ENCODE measurements at regions not wholly inside any gene's neighbourhood (a gene's known extent, or its start where the extent isn't known, plus 50 kb on each side); places are given as distances from the start of the nearest gene placed in this dataset.

GRCh38 chr2:120977582-120978358 is 242.1 kb downstream of the GLI2 start:
- TF ChIP-seq Cebpa-rat (IDR thresholded peaks at IDR 0.05) = no peak
- Histone ChIP-seq H3K4me3 (no peak overlapping the region), H4K20me1 (no peaks in the 10 kb centered on the region), H3K27ac (no peak overlapping the region), H3K36me3 (no peaks in the 10 kb centered on the region), H3K27me3 (no peaks in the 10 kb centered on the region), H3K4me2 (no peak overlapping the region), H3K9me3 (peaks cover 2% of the 10 kb centered on the region; the same call in 1 of the 2 replicates), H3K4me1 (0 out of 2 replicates have a peak, but pooled peaks cover 7% of the 10 kb centered on the region), H3K9ac (no peak overlapping the region)

- H3K27me3 ChIP-seq = no peaks in the 10 kb centered on the region
- no peaks in the 10 kb centered on the region for H4K20me1 ChIP-seq
- no peak overlapping the region for H3K27ac ChIP-seq
- no peak overlapping the region for H3K4me2 ChIP-seq
- H3K4me1 ChIP-seq = 0 out of 2 replicates have a peak, but pooled peaks cover 11% of the 10 kb centered on the region
- H3K9me3 ChIP-seq = peaks cover 2% of the 10 kb centered on the region; the same call in 1 of the 2 replicates
- H3K9ac ChIP-seq = no peak overlapping the region
- TF ChIP-seq Cebpa-rat (IDR thresholded peaks at IDR 0.05) = no peak
- no peaks in the 10 kb centered on the region for H3K36me3 ChIP-seq
- no peak overlapping the region for H3K4me3 ChIP-seq
These were observed 242.8 kb downstream of the GLI2 start for GRCh38 chr2:120978359-120979050.

- H3K36me3 ChIP-seq = no peaks in the 10 kb centered on the region
- no peak for TF ChIP-seq Cebpa-rat (IDR thresholded peaks at IDR 0.05)
- H3K27ac ChIP-seq = no peak overlapping the region
These were observed 243.7 kb downstream of the GLI2 start for GRCh38 chr2:120979398-120979797.

GRCh38 chr2:120979921-120980320 is 244.3 kb downstream of the GLI2 start:
- H3K27me3 ChIP-seq = no peaks in the 10 kb centered on the region
- no peak overlapping the region for H3K4me2 ChIP-seq
- peaks cover 2% of the 10 kb centered on the region; the same call in 1 of the 2 replicates for H3K9me3 ChIP-seq
- H4K20me1 ChIP-seq = no peaks in the 10 kb centered on the region
- H3K9ac ChIP-seq = no peak overlapping the region
- TF ChIP-seq Cebpa-rat (IDR thresholded peaks at IDR 0.05) = no peak
- 0 out of 2 replicates have a peak, but pooled peaks cover 6% of the 10 kb centered on the region for H3K4me1 ChIP-seq
- no peak overlapping the region for H3K4me3 ChIP-seq
- no peak overlapping the region for H3K27ac ChIP-seq
- H3K36me3 ChIP-seq = no peaks in the 10 kb centered on the region

More at GRCh38 chr2:120979398-120979797, 243.7 kb downstream of the GLI2 start:
- no peaks in the 10 kb centered on the region for H4K20me1 ChIP-seq
- no peak overlapping the region for H3K4me3 ChIP-seq
- no peak overlapping the region for H3K9ac ChIP-seq
- H3K4me2 ChIP-seq = no peak overlapping the region
- no peaks in the 10 kb centered on the region for H3K27me3 ChIP-seq
- 0 out of 2 replicates have a peak, but pooled peaks cover 6% of the 10 kb centered on the region for H3K4me1 ChIP-seq
- peaks cover 2% of the 10 kb centered on the region; the same call in 1 of the 2 replicates for H3K9me3 ChIP-seq

GRCh38 chr2:120981443-120981842 is 245.8 kb downstream of the GLI2 start:
- no peaks in the 10 kb centered on the region for H3K36me3 ChIP-seq
- H3K4me3 ChIP-seq = no peak overlapping the region
- no peaks in the 10 kb centered on the region for H3K27me3 ChIP-seq

GRCh38 chr2:120982598-120982997 is 246.9 kb downstream of the GLI2 start:
- Histone ChIP-seq H3K9me3 (peaks cover 2% of the 10 kb centered on the region; the same call in 1 of the 2 replicates), H3K27me3 (no peaks in the 10 kb centered on the region), H3K9ac (no peak overlapping the region), H3K36me3 (no peaks in the 10 kb centered on the region), H3K4me3 (no peak overlapping the region), H3K4me1 (0 out of 2 replicates have a peak, but pooled peaks cover 6% of the 10 kb centered on the region), H3K4me2 (no peak overlapping the region), H3K27ac (no peak overlapping the region), H4K20me1 (no peaks in the 10 kb centered on the region)
- no peak for TF ChIP-seq Cebpa-rat (IDR thresholded peaks at IDR 0.05)

More at GRCh38 chr2:120981443-120981842, 245.8 kb downstream of the GLI2 start:
- TF ChIP-seq Cebpa-rat (IDR thresholded peaks at IDR 0.05) = no peak
- H3K9ac ChIP-seq = no peak overlapping the region
- H3K4me1 ChIP-seq = 0 out of 2 replicates have a peak, but pooled peaks cover 6% of the 10 kb centered on the region
- H4K20me1 ChIP-seq = no peaks in the 10 kb centered on the region
- H3K4me2 ChIP-seq = no peak overlapping the region
- H3K9me3 ChIP-seq = peaks cover 2% of the 10 kb centered on the region; the same call in 1 of the 2 replicates
- no peak overlapping the region for H3K27ac ChIP-seq

- no peak for TF ChIP-seq Cebpa-rat (IDR thresholded peaks at IDR 0.05)
- no peaks in the 10 kb centered on the region for H3K36me3 ChIP-seq
These were observed 247.7 kb downstream of the GLI2 start for GRCh38 chr2:120983344-120983743.

GRCh38 chr2:120984046-120984445 is 248.4 kb downstream of the GLI2 start:
- Histone ChIP-seq H4K20me1 (no peaks in the 10 kb centered on the region), H3K4me1 (0 out of 2 replicates have a peak, but pooled peaks cover 6% of the 10 kb centered on the region), H3K36me3 (no peaks in the 10 kb centered on the region), H3K9me3 (peaks cover 13% of the 10 kb centered on the region), H3K27ac (no peak overlapping the region), H3K4me2 (no peak overlapping the region), H3K27me3 (no peaks in the 10 kb centered on the region), H3K4me3 (no peak overlapping the region), H3K9ac (no peak overlapping the region)
- TF ChIP-seq Cebpa-rat (IDR thresholded peaks at IDR 0.05) = no peak

More at GRCh38 chr2:120983344-120983743, 247.7 kb downstream of the GLI2 start:
- H3K4me3 ChIP-seq = no peak overlapping the region
- no peak overlapping the region for H3K4me2 ChIP-seq
- H3K27ac ChIP-seq = no peak overlapping the region
- H3K27me3 ChIP-seq = no peaks in the 10 kb centered on the region
- 0 out of 2 replicates have a peak, but pooled peaks cover 6% of the 10 kb centered on the region for H3K4me1 ChIP-seq
- peaks cover 6% of the 10 kb centered on the region for H3K9me3 ChIP-seq
- H4K20me1 ChIP-seq = no peaks in the 10 kb centered on the region
- H3K9ac ChIP-seq = no peak overlapping the region

GRCh38 chr2:120984452-120985173 is 248.9 kb downstream of the GLI2 start:
- no peak for TF ChIP-seq Cebpa-rat (IDR thresholded peaks at IDR 0.05)
- H3K9me3 ChIP-seq = peaks cover 17% of the 10 kb centered on the region
- 0 out of 2 replicates have a peak, but pooled peaks cover 6% of the 10 kb centered on the region for H3K4me1 ChIP-seq
- no peak overlapping the region for H3K4me3 ChIP-seq
- no peaks in the 10 kb centered on the region for H3K36me3 ChIP-seq
- H3K4me2 ChIP-seq = no peak overlapping the region
- no peaks in the 10 kb centered on the region for H3K27me3 ChIP-seq
- no peak overlapping the region for H3K27ac ChIP-seq
- no peak overlapping the region for H3K9ac ChIP-seq
- no peaks in the 10 kb centered on the region for H4K20me1 ChIP-seq
